ENCODE measurements at regions not wholly inside any gene's neighbourhood (a gene's known extent, or its start where the extent isn't known, plus 50 kb on each side); places are given as distances from the start of the nearest gene placed in this dataset.

- TF ChIP-seq CTCF (conservative IDR thresholded peaks at IDR 0.05; ENCODE audit: low read depth in 2 of 2) = no peak
- no peak for TF ChIP-seq EZH2 (IDR thresholded peaks at IDR 0.05; ENCODE audit: low read depth, unreplicated experiment)
- TF ChIP-seq POLR2AphosphoS5 (IDR thresholded peaks at IDR 0.05; ENCODE audit: low read depth) = no peak
- TF ChIP-seq, protein P1, sequence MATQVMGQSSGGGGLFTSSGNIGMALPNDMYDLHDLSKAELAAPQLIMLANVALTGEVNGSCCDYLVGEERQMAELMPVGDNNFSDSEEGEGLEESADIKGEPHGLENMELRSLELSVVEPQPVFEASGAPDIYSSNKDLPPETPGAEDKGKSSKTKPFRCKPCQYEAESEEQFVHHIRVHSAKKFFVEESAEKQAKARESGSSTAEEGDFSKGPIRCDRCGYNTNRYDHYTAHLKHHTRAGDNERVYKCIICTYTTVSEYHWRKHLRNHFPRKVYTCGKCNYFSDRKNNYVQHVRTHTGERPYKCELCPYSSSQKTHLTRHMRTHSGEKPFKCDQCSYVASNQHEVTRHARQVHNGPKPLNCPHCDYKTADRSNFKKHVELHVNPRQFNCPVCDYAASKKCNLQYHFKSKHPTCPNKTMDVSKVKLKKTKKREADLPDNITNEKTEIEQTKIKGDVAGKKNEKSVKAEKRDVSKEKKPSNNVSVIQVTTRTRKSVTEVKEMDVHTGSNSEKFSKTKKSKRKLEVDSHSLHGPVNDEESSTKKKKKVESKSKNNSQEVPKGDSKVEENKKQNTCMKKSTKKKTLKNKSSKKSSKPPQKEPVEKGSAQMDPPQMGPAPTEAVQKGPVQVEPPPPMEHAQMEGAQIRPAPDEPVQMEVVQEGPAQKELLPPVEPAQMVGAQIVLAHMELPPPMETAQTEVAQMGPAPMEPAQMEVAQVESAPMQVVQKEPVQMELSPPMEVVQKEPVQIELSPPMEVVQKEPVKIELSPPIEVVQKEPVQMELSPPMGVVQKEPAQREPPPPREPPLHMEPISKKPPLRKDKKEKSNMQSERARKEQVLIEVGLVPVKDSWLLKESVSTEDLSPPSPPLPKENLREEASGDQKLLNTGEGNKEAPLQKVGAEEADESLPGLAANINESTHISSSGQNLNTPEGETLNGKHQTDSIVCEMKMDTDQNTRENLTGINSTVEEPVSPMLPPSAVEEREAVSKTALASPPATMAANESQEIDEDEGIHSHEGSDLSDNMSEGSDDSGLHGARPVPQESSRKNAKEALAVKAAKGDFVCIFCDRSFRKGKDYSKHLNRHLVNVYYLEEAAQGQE (IDR thresholded peaks at IDR 0.05; ENCODE audit: unreplicated experiment) = no peak
- no peak for TF ChIP-seq ZNF114 (CRISPR knock-in tag; IDR thresholded peaks at IDR 0.05)
- TF ChIP-seq EZH2phosphoT487 (IDR thresholded peaks at IDR 0.05; ENCODE audit: unreplicated experiment) = no peak
- no peak for TF ChIP-seq CREB1 (CRISPR knock-in tag; IDR thresholded peaks at IDR 0.05; ENCODE audit: low read depth)
- no peak for TF ChIP-seq JUNB (IDR thresholded peaks at IDR 0.05; ENCODE audit: unreplicated experiment)
- no peak for TF ChIP-seq NANOG (IDR thresholded peaks at IDR 0.05; ENCODE audit: borderline replicate concordance)
- no peak for TF ChIP-seq STAT1 (IDR thresholded peaks at IDR 0.05; ENCODE audit: unreplicated experiment)
- TF ChIP-seq, protein P2, sequence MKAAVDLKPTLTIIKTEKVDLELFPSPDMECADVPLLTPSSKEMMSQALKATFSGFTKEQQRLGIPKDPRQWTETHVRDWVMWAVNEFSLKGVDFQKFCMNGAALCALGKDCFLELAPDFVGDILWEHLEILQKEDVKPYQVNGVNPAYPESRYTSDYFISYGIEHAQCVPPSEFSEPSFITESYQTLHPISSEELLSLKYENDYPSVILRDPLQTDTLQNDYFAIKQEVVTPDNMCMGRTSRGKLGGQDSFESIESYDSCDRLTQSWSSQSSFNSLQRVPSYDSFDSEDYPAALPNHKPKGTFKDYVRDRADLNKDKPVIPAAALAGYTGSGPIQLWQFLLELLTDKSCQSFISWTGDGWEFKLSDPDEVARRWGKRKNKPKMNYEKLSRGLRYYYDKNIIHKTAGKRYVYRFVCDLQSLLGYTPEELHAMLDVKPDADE (IDR thresholded peaks at IDR 0.05) = no peak
- TF ChIP-seq ZNF331 (CRISPR knock-in tag; IDR thresholded peaks at IDR 0.05; ENCODE audit: low read depth) = no peak
- TF ChIP-seq ZNF462 (CRISPR knock-in tag; IDR thresholded peaks at IDR 0.05) = no peak
Observed at GRCh38 chr13:91195789-91196188, 151.7 kb upstream of the MIR17HG start.

All from GM23338 (cell line).